HG03457 (cell line): ENCODE measurements at regions not wholly inside any gene's neighbourhood (a gene's known extent, or its start where the extent isn't known, plus 50 kb on each side); places are given as distances from the start of the nearest gene placed in this dataset.
"Not testable (repeated sequence)": the region's sequence is repeated elsewhere in the genome, so short reads cannot be mapped to it uniquely, and the experiment has no call there.

Experiments used
- ATAC-seq: cut with Tn5 transposase; IDR thresholded peaks from one replicate; pipeline ENCODE4 v1.9.1; 2021; ENCODE audit warnings: moderate number of reproducible peaks; ENCODE audit not compliant: unreplicated experiment

DNA sequence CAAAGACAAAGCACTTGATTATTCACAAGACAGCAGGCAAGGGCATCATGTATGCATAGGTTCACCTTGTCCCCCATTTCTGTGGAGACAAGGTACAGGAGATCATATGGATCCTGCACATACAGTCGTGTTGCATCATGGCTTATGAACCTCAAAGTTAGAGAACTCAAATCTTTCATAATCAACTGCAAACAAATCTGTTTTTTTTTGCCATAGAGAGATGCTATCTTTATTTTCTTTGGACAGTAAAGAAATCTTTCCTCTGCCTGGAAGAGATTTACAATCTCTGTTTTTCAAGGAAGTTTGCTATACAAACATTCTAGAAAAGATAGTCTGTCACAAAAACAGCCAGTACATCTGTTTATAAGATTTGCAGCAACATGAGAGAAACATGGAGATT lies 578.8 kb downstream of the ANKRD50 start:
- ATAC-seq: no peak

DNA sequence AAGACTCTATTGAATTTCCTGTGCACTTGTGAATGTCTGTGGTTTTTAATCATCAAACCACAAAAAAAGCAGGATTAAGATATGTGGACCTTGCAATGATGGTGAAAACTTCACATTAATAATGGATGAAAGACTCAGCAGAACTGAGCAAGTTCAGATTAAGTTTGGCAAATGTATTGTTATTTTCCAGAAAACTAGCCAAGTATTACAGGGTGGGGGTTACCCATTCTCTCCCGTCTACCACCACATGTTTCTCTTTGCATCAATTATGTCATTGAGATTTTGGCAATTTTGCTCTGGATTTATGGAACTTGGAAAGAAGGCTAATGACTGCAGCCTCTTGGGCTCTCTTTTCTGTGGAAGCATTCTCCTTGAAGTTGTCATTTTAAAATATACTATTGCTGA lies 577.1 kb downstream of the ANKRD50 start:
- ATAC-seq: no peak

GRCh38 chr4:124139044-124139443 lies 573.5 kb downstream of the ANKRD50 start:
- ATAC-seq: no peak

GRCh38 chr4:124143632-124144031 lies 568.9 kb downstream of the ANKRD50 start:
- ATAC-seq: no peak

- no peak for ATAC-seq
Measured at GRCh38 chr4:124144238-124144654, 568.3 kb downstream of the ANKRD50 start.

- ATAC-seq: no peak
Measured at GRCh38 chr4:124146068-124146467, 566.5 kb downstream of the ANKRD50 start.

DNA sequence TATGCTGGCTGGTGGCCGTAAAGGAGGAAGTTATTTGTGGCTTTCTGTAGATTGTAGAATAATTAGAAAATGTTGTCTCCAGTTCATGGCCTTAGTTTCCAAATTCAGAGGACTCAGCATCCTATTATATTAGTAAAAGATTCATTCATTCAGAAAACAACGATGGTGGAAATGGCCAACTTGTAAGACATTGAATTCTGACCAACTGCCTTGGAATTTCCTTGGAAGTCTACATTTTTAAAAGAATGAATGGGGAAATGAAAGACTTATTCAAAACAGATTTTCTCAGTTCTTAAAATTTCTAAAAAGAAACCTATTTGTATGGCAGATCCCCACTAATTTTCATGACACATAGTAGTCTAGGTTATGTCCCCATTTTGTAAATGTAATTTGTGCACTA lies 561.5 kb downstream of the ANKRD50 start:
- ATAC-seq: no peak

DNA sequence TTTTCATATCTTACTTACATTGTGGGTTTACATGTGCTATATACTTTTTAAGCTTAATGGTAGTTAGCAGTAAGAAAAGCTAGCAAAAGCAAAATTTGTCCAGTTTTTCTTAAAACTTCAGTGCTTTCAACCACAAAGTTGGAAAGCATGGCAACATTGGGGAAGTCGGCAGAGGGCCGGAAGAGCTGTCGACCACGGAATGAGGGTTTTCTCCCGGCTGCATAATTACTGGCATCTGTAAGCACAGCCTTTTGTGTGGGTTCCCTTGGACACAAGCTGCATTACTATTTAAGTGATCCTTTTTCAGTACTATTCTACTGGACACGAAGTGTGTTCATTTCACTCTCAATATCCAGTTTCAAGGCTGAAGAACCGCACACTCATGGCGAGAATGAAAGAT lies 560.4 kb downstream of the ANKRD50 start:
- no peak for ATAC-seq

DNA sequence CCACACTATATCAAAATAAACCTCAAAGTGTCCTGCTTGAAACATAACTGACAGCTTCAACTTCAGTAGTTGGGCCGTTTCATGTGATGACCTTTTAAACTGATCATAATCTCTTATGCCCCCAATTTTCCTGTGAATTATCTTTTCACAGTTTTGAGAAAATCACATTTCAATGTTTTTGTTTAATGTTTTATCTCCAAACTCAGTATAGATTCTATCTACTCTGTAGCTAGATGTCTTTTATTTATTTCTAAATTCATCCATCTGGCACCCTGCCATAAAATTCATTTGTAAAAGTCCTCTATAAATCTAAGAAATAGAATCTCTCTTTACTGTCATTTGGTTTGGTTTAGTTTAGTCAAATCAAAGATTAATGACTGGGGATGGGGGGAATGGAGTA lies 557.3 kb downstream of the ANKRD50 start:
- no peak for ATAC-seq

- no peak for ATAC-seq
Measured at GRCh38 chr4:124157396-124158083, 555.0 kb downstream of the ANKRD50 start.

DNA sequence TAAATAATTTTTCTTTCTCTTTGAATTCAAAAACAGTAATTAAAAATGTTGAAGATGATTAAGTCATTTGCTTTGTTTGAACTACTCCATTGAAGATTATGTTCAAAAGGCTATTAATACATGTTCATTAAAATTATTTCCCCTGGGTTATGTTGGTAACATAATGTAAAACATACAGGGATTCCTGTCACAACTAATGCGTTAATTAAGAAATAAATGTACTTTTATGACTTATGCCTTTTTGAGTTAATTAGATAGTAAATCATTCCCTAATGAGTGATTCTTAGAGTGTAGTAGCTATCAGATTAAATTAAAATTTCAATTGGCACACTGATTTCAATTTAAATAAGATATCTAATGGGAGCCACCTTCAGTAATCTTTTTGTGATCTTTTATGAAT lies 549.1 kb downstream of the ANKRD50 start:
- ATAC-seq: no peak

GRCh38 chr4:124167602-124168001 lies 544.9 kb downstream of the ANKRD50 start:
- no peak for ATAC-seq

- ATAC-seq: not testable (repeated sequence)
Measured at GRCh38 chr4:124169524-124169923, 543.0 kb downstream of the ANKRD50 start.

- ATAC-seq: no peak
Measured at GRCh38 chr4:124173912-124174311, 538.6 kb downstream of the ANKRD50 start.

GRCh38 chr4:124177647-124178425 lies 534.7 kb downstream of the ANKRD50 start:
- no peak for ATAC-seq

DNA sequence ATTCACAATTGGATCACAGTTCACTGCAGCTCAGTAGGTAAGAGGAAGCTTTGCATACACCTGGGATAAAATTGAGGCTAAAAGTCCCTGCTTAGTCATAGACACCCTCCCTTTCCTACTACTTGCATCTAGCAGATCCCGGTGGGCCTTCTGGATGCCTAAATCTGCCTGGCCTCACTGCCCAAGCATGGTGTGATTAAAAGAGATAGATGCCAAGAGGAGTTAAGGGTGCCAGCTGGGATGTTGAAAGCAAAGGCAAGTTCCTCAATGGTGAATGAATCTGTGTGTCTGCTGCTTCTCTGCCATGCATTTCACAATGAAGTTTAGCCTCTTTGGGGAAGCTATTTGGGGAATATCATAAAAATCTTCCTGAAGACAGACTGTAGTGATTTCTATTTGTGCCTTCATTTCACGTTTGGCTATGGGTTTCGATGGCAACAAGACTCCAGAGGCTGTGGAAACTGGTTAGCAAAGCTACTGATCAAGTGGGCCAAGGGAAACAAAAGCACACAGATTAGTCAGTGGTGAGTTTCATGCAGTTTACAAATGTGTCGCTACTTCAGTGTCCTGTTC lies 534.0 kb downstream of the ANKRD50 start:
- no peak for ATAC-seq

DNA sequence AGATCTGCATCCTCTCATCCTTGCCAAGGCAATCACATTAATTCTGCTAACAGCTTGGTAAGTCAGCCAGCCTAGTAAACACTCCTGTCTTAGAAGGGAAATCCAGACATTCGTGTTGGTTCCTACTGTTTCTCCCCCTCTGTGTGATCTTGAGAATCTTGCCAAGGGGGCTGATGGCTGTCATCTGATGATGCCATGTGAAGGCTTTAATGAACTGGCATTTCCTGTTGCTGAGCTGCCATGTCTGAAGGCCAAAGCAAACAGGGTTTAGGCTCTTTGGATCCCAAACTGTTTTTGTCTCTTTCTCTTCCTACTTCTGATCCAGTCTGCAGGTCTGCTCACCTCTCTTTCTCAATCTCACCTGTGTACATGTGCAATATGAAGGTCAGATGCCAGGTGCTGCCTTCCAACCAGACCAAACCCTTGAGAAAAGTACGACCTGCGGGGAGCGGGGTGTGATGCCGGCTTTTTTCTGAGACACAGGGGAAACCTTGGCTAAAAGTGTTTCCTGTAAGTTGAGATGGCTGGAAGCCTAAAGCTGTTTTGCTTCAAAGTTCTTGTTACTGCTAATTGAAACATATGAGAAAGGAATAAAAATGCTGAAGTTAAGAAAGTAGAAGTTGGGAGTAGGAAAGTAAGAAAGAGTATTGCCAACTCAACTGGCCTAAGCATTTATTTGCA lies 532.9 kb downstream of the ANKRD50 start:
- ATAC-seq: no peak

DNA sequence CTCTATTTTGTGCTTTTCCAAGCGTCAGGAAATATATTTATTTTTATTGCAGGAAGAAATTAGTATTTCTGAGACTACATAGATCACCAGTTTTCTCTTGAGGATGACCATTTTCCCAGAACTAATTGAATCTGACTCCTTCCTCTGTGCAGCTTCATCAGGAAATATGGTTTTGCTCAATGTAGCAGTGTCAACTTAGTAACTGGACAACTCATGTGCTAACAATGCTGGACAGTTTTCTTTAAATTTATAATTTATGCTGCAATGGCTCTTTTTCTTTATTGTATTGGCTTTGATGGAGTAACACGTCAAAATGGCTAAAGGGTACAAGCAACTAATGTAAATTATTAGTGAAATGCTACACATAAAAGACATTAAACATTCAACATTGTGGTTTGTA lies 531.5 kb downstream of the ANKRD50 start:
- no peak for ATAC-seq

DNA sequence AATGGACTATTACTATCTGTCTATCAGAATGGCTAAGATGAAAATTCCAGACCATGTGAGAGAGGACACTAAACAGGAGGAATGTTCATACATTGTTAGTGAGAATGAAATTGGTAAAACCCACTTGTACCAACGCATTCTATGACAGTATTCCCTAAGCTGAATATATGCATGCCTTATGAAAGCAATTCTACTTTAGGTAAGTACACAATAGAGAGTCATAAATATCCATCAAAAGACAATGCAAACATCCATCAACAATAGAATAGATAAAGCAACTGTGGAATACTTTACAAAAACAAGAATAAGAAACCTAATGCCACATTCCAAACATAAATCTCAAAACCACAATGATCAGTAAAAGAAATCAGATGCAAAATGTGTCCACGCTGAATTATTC lies 529.3 kb downstream of the ANKRD50 start:
- ATAC-seq: no peak

DNA sequence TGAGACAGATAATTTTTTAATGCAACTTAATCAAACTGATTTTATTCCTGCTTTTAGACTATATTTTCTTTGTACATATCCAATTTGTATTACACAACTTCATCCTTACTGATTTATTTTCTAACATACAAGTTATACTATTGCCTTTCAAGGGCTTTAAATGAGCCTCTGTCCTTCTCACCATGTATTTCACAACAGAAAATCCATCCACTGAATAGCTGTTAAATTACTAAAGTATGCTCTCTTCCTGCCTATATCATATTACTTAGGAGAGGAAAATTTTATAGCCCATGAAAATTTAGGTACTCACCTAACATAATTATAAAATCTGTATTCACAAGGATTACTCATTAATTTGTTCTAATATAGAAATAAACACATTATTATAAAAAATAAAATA lies 528.6 kb downstream of the ANKRD50 start:
- no peak for ATAC-seq

- ATAC-seq: no peak
Measured at GRCh38 chr4:124184792-124185191, 527.7 kb downstream of the ANKRD50 start.

DNA sequence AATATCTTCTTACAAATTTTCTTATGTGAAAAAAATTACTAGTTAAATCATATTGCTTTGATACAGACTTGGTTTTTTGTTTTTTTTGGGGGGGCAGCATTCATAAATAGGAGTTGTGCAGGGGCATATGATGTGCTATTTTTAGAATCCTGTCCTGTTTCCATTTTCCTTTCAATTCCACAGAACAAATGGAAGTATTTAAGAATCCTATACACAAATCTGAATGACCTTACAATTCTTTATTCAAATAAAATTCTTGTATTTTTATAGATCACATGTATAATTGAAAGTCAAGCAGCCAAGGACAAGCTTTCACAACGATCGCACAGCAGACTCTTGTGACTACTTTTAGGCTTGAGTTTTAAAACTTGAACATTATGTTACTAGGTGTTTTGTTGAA lies 523.9 kb downstream of the ANKRD50 start:
- no peak for ATAC-seq
